GM21367 (cell line): ENCODE measurements at regions not wholly inside any gene's neighbourhood (a gene's known extent, or its start where the extent isn't known, plus 50 kb on each side); places are given as distances from the start of the nearest gene placed in this dataset.

Experiments
- ATAC-seq: cut with Tn5 transposase; IDR thresholded peaks from one replicate; pipeline ENCODE4 v1.9.1; 2021; ENCODE audit not compliant: unreplicated experiment

GRCh38 chr11:123378096-123378495, 52.0 kb upstream of the GRAMD1B start:
- no peak for ATAC-seq

GRCh38 chr11:123377355-123377754, 52.7 kb upstream of the GRAMD1B start:
- no peak for ATAC-seq

GRCh38 chr11:123375832-123376231, 54.2 kb upstream of the GRAMD1B start:
- ATAC-seq: no peak

- ATAC-seq: no peak
Measured at GRCh38 chr11:123374622-123374968, 55.5 kb upstream of the GRAMD1B start.

- ATAC-seq: no peak
Measured at GRCh38 chr11:123373754-123374621, 56.1 kb upstream of the GRAMD1B start.

GRCh38 chr11:123371506-123372297, 58.4 kb upstream of the GRAMD1B start:
- ATAC-seq: no peak

GRCh38 chr11:123366924-123367323, 63.1 kb upstream of the GRAMD1B start:
- no peak for ATAC-seq

- no peak for ATAC-seq
Measured at GRCh38 chr11:123365955-123366354, 64.1 kb upstream of the GRAMD1B start.

GRCh38 chr11:123364080-123364479, 66.0 kb upstream of the GRAMD1B start:
- ATAC-seq: no peak

- ATAC-seq: no peak
Measured at GRCh38 chr11:123363556-123363955, 66.5 kb upstream of the GRAMD1B start.

GRCh38 chr11:123362941-123363340, 67.1 kb upstream of the GRAMD1B start:
- no peak for ATAC-seq

- ATAC-seq: no peak
Measured at GRCh38 chr11:123362186-123362585, 67.9 kb upstream of the GRAMD1B start.

GRCh38 chr11:123361110-123361509, 69.0 kb upstream of the GRAMD1B start:
- ATAC-seq: no peak

- ATAC-seq: no peak
Measured at GRCh38 chr11:123360267-123360936, 69.7 kb upstream of the GRAMD1B start.

GRCh38 chr11:123357990-123358827, 71.9 kb upstream of the GRAMD1B start:
- peak; percentile 77 for ATAC-seq

GRCh38 chr11:123357353-123357989, 72.6 kb upstream of the GRAMD1B start:
- no peak for ATAC-seq

- no peak for ATAC-seq
Measured at GRCh38 chr11:123356539-123356938, 73.5 kb upstream of the GRAMD1B start.

- ATAC-seq: no peak
Measured at GRCh38 chr11:123354371-123354975, 75.6 kb upstream of the GRAMD1B start.

- no peak for ATAC-seq
Measured at GRCh38 chr11:123351375-123351774, 78.7 kb upstream of the GRAMD1B start.

GRCh38 chr11:123349382-123349781, 80.7 kb upstream of the GRAMD1B start:
- ATAC-seq: no peak
